ENCODE measurements at regions not wholly inside any gene's neighbourhood (a gene's known extent, or its start where the extent isn't known, plus 50 kb on each side); places are given as distances from the start of the nearest gene placed in this dataset.

DNA sequence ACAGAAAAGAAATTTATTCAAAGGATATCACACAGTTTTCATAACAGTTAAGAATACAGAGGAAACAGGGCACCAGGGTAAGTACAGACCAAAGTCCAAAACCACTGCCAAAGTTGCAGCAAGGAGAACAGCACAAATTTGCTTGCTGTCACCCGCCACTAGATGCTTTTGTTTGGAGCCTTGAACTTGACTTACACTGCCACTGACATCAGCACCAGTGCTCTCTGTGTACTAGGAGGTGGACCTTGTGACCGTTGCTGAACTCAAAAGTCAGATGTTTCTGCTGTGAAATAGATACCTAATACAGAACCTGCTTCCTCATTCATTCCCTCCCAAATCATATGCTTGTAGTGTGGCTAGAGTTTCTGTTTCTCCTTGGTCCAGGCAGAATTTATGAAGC lies 578.3 kb upstream of the TMEFF2 start:
- no peak for TF ChIP-seq POLR2A (IDR thresholded peaks at IDR 0.05)
- TF ChIP-seq, protein P1, sequence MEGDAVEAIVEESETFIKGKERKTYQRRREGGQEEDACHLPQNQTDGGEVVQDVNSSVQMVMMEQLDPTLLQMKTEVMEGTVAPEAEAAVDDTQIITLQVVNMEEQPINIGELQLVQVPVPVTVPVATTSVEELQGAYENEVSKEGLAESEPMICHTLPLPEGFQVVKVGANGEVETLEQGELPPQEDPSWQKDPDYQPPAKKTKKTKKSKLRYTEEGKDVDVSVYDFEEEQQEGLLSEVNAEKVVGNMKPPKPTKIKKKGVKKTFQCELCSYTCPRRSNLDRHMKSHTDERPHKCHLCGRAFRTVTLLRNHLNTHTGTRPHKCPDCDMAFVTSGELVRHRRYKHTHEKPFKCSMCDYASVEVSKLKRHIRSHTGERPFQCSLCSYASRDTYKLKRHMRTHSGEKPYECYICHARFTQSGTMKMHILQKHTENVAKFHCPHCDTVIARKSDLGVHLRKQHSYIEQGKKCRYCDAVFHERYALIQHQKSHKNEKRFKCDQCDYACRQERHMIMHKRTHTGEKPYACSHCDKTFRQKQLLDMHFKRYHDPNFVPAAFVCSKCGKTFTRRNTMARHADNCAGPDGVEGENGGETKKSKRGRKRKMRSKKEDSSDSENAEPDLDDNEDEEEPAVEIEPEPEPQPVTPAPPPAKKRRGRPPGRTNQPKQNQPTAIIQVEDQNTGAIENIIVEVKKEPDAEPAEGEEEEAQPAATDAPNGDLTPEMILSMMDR (IDR thresholded peaks at IDR 0.05), result no peak

Measured in lower leg skin (tissue), 3 donors.